Activated CD8-positive, alpha-beta memory T cell treated with anti-CD3 and anti-CD28 coated beads, Interleukin-2, amount 10 ng/mL, durations not matched to agents 7 days and 5 days (primary cell): ENCODE measurements at regions not wholly inside any gene's neighbourhood (a gene's known extent, or its start where the extent isn't known, plus 50 kb on each side); places are given as distances from the start of the nearest gene placed in this dataset.
"Not testable (repeated sequence)": the region's sequence is repeated elsewhere in the genome, so short reads cannot be mapped to it uniquely, and the experiment has no call there.

ENCODE experiments used
- ATAC-seq: fragments of 150-1000 bp; cut with Tn5 transposase; one replicate; pipeline ENCODE4 v1.10.0; 2021; ENCODE audit warnings: moderate library complexity
- CTCF ChIA-PET: fragments of 350-600 bp; sonication (Branson Sonifier 250); formaldehyde crosslinking; loops from one replicate; lab custom pipeline; 2021; ENCODE audit warnings: antibody characterized with exemption; lab: Charles Lee
- DNase-seq: peaks from one replicate; pipeline ENCODE4 v3.0.0-alpha.2; 2020
- H3K27ac Mint-ChIP-seq: one replicate; pipeline ENCODE4 v1.8.0; 2021; ENCODE audit warnings: mild to moderate bottlenecking, mixed read lengths
- H3K27me3 Mint-ChIP-seq: one replicate; pipeline ENCODE4 v1.8.0; 2021; ENCODE audit warnings: mixed read lengths
- H3K36me3 Mint-ChIP-seq: one replicate; pipeline ENCODE4 v1.8.0; 2021; ENCODE audit warnings: mild to moderate bottlenecking, mixed read lengths
- H3K4me1 Mint-ChIP-seq: one replicate; pipeline ENCODE4 v1.8.0; 2021; ENCODE audit warnings: mixed read lengths
- H3K4me3 Mint-ChIP-seq: one replicate; pipeline ENCODE4 v1.8.0; 2021; ENCODE audit warnings: mild to moderate bottlenecking, moderate library complexity, mixed read lengths
- H3K9me3 Mint-ChIP-seq: one replicate; pipeline ENCODE4 v1.8.0; 2022; ENCODE audit warnings: low read depth, mixed read lengths

DNA sequence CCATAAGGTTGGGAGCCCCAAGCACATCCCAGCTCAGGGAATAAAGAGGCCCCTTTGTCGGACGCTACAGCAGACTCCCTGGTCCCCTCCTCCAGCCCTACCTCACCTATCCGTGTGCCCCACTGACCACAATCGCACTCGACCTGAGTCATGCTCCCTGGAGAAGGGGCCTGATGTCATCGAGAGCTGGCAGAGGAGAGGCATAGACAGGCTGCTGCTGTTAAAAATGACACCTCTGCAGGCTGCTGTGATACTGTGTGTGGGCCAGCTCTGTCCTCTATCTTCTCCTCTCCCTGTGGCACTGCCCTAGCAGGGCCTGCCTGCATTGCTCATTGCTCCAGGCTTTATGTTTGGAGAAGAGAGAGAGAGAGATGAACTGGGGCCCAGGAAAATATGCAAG, 123.4 kb upstream of the SYT13 start:
- CTCF ChIA-PET = no interaction called here
- Mint-ChIP-seq H3K36me3 (no peaks in the 10 kb centered on the region), H3K4me3 (no peak overlapping the region), H3K27ac (no peak overlapping the region), H3K27me3 (peaks cover 47% of the 10 kb centered on the region), H3K9me3 (no peaks in the 10 kb centered on the region), H3K4me1 (no peaks in the 10 kb centered on the region)
- DNase-seq (no peak), ATAC-seq (no peak)

DNA sequence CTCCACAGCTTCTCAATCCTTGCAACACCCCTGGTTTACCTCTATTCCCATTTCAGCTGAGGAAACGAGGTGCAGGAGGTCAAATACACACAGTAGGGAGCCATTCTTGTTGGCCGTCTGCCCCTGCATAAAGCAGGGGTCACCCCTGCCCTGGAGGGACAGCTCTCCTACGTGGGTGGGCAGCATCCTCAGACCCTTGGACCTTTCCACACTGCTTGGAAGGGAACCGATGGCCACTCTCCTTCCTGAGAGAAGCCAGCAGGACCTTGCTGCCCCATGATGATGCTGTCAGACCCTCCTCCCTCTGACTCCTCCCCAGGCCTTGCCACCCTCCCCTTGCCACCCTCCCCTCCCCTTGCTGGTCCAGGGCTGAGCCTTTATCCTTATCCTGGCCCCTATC, 121.1 kb upstream of the SYT13 start:
- no peaks in the 10 kb centered on the region for H3K4me1 Mint-ChIP-seq
- H3K4me3 Mint-ChIP-seq = no peak overlapping the region
- no peak overlapping the region for H3K27ac Mint-ChIP-seq
- DNase-seq = no peak
- H3K9me3 Mint-ChIP-seq = no peaks in the 10 kb centered on the region
- H3K27me3 Mint-ChIP-seq = peaks cover 38% of the 10 kb centered on the region
- H3K36me3 Mint-ChIP-seq = no peaks in the 10 kb centered on the region
- CTCF ChIA-PET = interaction anchor here (0.7 kb wide), 1 partner anchor 137 kb away, joined by 3 read pairs; no protein-coding TSS in a partner anchor
- ATAC-seq = no peak

DNA sequence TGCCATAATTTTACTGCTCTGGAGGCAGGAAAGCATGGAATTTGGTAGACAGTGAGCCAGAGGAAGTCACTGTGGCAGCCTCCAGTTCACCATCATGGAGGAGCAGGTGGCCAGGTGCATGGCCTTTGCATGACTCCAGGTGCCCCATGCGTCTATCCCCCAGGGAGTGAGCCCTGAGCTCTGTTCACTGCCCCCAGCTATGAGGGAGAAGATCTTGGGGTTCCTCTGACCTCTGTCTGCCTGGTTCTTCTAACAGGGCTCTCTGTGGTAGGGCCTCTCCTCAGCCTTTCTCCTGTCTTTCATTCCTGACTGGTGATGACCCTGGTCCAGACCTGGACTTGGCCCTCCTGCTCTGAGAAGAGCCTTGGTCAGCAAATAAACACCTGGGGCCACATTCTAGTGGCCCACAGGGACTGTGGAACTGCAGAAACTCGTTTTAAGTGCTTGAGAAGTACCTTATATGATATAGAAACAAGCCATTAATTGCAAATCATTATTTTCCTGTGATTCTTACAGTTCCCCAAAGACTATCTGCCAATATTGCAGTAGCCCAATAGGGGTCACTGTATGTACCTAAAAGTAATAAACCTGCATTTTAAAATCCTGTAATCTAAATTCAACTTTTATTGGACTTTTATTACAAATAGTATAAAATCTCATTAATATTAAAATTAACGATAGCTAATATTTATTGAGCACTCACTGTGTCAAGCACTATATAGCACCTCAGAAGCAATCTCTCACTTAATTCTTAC, 120.0 kb upstream of the SYT13 start:
- H3K27me3 Mint-ChIP-seq = peaks cover 29% of the 10 kb centered on the region
- no peaks in the 10 kb centered on the region for H3K4me1 Mint-ChIP-seq
- no peaks in the 10 kb centered on the region for H3K36me3 Mint-ChIP-seq
- CTCF ChIA-PET = no interaction called here
- ATAC-seq (no peak), DNase-seq (no peak)
- no peak overlapping the region for H3K4me3 Mint-ChIP-seq
- H3K9me3 Mint-ChIP-seq = no peaks in the 10 kb centered on the region
- no peak overlapping the region for H3K27ac Mint-ChIP-seq

DNA sequence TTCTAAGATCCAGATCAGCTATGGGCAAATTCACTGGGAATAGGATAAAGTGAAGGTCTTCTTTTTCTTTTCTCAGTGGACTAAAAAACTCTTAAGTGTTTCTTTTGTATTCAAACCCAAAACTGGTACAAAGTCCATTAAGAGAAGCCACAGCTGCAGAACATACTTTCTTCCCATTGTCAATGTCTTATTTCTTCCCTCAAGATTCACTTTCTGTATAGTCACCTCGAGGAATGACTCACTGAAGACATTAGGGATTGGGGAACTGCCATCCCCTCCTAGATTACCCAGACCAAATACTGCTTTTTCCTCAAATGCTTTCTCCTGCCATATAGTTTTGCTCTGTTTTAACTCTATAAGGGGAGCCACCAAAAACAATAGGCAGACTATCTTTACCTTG, 117.4 kb upstream of the SYT13 start:
- CTCF ChIA-PET = interaction anchor here (0.9 to 1.4 kb wide), 2 partner anchors 368 to 1358 kb away, joined by 3 read pairs; no protein-coding TSS in a partner anchor
- H3K4me3 Mint-ChIP-seq, ATAC-seq, H3K27ac Mint-ChIP-seq, H3K4me1 Mint-ChIP-seq, H3K9me3 Mint-ChIP-seq, H3K36me3 Mint-ChIP-seq, DNase-seq: not testable (repeated sequence)
- H3K27me3 Mint-ChIP-seq = peaks cover 19% of the 10 kb centered on the region

DNA sequence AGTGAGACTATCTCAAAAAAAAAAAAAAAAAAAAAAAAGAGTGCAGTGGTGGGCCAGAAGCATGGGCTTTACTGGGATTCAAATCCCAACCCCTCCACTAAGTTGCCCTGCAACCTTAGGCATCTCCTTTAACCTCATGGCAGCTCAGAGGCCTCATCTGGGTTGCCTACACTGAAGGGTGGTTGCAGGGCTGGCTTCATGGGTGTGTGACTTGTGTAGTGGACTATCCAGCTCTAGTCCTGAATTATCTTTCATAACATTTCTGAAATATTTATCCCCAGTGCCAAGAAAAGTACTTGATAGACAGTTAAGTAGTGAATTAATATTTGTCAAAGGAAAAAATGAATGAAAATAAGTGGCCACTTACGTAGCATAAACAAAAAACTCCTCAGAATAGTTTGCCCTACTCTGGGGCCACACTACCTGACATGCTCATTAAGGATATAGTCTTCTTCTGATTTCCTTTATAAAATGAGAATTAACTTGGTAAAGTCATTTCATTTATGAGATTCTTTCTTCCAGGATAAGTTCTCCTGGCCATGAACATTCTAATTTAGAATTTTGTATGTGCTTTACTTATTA, 116.0 kb upstream of the SYT13 start:
- H3K27me3 Mint-ChIP-seq = peaks cover 11% of the 10 kb centered on the region
- no peak overlapping the region for H3K27ac Mint-ChIP-seq
- no peak overlapping the region for H3K4me3 Mint-ChIP-seq
- H3K4me1 Mint-ChIP-seq = no peaks in the 10 kb centered on the region
- no peaks in the 10 kb centered on the region for H3K9me3 Mint-ChIP-seq
- no peaks in the 10 kb centered on the region for H3K36me3 Mint-ChIP-seq
- DNase-seq = no peak
- ATAC-seq = no peak
- CTCF ChIA-PET = no interaction called here

DNA sequence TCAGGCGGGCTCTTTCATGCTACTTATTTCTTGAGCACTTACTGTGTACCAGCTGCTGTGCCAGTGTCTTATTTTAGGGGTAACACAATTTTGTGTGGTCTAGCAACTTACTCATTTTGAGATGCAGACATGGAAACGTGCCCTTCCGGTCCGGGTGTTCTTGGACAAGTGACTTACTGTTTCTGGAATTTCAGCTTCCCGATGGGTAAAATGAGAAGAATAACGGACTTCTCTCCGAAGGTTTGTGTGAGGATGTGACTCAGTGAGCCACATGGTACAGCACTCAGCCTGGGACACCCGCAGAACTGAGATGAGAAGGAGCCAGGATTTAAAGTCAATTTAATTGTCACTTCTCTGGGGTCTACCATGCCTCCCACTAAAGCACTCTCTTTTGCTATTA, 114.5 kb upstream of the SYT13 start:
- ATAC-seq (no peak), DNase-seq (no peak)
- peaks cover 11% of the 10 kb centered on the region for H3K27me3 Mint-ChIP-seq
- no peaks in the 10 kb centered on the region for H3K9me3 Mint-ChIP-seq
- no peak overlapping the region for H3K27ac Mint-ChIP-seq
- CTCF ChIA-PET = no interaction called here
- no peak overlapping the region for H3K4me3 Mint-ChIP-seq
- no peaks in the 10 kb centered on the region for H3K4me1 Mint-ChIP-seq
- H3K36me3 Mint-ChIP-seq = no peaks in the 10 kb centered on the region

DNA sequence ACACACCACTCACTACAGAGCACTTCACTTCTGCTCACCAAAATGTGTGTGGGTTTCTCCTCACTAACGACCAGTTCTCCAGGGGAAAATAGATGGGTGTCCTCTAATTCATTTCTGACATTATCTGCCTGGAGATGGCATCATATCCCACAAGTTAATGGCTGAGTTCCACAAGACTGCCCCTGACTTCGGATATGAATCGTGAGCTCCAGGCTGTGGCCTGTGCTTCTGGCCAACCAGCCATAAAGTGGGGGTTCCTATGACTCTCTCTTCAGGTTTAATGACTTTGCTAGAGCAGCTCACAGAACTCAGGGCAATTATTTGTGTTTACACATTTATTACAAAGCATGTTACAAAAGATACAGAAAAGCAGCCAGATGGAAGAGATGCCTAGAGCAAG, 113.0 kb upstream of the SYT13 start:
- Mint-ChIP-seq H3K27ac (no peak overlapping the region), H3K4me3 (no peak overlapping the region), H3K9me3 (no peaks in the 10 kb centered on the region), H3K4me1 (no peaks in the 10 kb centered on the region), H3K36me3 (no peaks in the 10 kb centered on the region), H3K27me3 (peaks cover 6% of the 10 kb centered on the region)
- CTCF ChIA-PET = interaction anchor here (1.0 to 1.5 kb wide), 2 partner anchors 28 to 372 kb away, joined by 4 to 5 read pairs; no protein-coding TSS in a partner anchor
- DNase-seq (no peak), ATAC-seq (no peak)

DNA sequence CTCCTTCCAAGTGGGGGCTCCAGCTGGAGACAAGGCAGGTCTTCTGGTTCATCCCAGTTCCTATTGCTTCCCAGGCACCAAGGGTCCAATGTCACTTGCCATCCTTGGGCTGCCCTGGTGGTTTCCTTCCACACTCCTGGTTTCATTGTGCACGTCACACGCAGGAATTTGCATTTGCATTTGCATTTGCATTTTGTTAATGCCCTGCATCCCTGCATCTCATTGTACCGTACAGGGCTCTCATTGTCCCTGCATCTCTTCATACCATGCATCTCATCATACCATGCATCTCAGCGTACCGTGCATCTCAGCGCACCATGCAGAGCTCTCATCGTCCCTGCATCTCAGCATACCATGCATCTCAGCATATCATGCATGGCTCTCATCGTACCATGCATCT, 112.2 kb upstream of the SYT13 start:
- H3K4me3 Mint-ChIP-seq = no peak overlapping the region
- H3K27ac Mint-ChIP-seq = no peak overlapping the region
- ATAC-seq = no peak
- no peak for DNase-seq
- H3K27me3 Mint-ChIP-seq = peaks cover 3% of the 10 kb centered on the region
- H3K4me1 Mint-ChIP-seq = no peaks in the 10 kb centered on the region
- H3K9me3 Mint-ChIP-seq = no peaks in the 10 kb centered on the region
- CTCF ChIA-PET = no interaction called here
- no peaks in the 10 kb centered on the region for H3K36me3 Mint-ChIP-seq

DNA sequence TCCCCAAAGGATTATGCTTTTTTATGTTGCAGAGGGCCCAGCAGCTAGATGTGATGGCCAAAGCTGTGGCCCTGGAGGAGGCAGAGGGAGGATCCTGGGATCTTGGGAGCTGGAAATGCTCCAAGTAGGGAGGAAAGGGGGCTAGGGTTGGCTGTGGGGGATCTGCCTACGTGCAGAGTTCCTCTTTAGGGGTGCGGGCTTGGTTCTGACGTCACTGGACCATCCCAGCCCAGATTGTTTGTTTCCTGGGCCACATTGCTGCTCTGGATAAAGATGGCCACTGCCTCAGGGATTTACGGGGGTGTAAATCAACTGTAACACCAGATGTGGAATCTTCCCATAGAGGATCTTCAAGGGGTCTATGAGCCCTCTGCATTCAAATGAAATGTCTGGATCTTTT, 110.3 kb upstream of the SYT13 start:
- ATAC-seq (no peak), DNase-seq (no peak)
- Mint-ChIP-seq H3K27me3 (peaks cover 3% of the 10 kb centered on the region), H3K4me1 (no peaks in the 10 kb centered on the region), H3K4me3 (no peak overlapping the region), H3K36me3 (no peaks in the 10 kb centered on the region), H3K27ac (no peak overlapping the region), H3K9me3 (no peaks in the 10 kb centered on the region)
- CTCF ChIA-PET = no interaction called here

DNA sequence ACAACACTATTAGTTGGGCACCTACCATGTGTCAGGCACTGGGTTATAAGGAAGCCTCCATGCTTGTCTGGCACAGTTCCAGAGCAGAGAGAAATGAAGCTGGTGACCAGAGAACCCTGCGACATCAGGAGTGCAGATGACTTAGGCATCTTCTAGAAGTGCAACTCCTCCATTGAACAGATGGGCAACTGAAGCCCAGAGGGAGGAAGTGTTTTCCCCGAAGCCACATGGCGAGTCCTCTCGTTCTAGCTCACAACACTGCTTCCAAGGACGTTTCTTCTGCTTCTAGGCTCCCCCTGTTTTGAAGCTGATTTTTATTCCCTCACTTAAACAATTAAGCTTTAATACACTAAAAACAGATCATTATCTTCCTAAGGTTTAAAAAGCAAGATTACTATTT, 109.8 kb upstream of the SYT13 start:
- no peak for ATAC-seq
- no peak overlapping the region for H3K4me3 Mint-ChIP-seq
- no peaks in the 10 kb centered on the region for H3K9me3 Mint-ChIP-seq
- peaks cover 3% of the 10 kb centered on the region for H3K27me3 Mint-ChIP-seq
- CTCF ChIA-PET = no interaction called here
- DNase-seq = no peak
- no peak overlapping the region for H3K27ac Mint-ChIP-seq
- H3K4me1 Mint-ChIP-seq = no peaks in the 10 kb centered on the region
- no peaks in the 10 kb centered on the region for H3K36me3 Mint-ChIP-seq

DNA sequence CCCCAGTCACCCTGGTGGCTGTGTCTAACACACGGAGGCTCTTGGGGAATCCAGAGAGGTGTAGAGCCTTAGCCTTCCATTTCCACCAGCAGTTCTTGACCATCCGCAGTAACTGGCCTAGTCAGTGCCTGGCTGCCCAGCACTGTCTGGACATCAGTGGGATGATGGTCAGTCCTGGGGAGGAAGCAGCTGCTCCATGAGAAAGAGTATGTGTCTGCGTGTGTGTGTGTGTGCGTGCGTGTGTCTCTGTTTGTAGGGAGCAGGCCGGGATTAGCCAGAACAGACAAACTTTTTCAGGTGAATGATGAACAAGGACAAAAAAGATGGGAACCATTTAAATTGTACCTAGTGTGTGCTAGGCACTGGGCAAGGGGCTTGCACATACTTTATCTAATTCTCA, 109.3 kb upstream of the SYT13 start:
- ATAC-seq (no peak), DNase-seq (no peak)
- Mint-ChIP-seq H3K27me3 (peaks cover 3% of the 10 kb centered on the region), H3K4me1 (no peaks in the 10 kb centered on the region), H3K36me3 (no peaks in the 10 kb centered on the region), H3K27ac (no peak overlapping the region), H3K9me3 (no peaks in the 10 kb centered on the region), H3K4me3 (no peak overlapping the region)
- CTCF ChIA-PET = no interaction called here

DNA sequence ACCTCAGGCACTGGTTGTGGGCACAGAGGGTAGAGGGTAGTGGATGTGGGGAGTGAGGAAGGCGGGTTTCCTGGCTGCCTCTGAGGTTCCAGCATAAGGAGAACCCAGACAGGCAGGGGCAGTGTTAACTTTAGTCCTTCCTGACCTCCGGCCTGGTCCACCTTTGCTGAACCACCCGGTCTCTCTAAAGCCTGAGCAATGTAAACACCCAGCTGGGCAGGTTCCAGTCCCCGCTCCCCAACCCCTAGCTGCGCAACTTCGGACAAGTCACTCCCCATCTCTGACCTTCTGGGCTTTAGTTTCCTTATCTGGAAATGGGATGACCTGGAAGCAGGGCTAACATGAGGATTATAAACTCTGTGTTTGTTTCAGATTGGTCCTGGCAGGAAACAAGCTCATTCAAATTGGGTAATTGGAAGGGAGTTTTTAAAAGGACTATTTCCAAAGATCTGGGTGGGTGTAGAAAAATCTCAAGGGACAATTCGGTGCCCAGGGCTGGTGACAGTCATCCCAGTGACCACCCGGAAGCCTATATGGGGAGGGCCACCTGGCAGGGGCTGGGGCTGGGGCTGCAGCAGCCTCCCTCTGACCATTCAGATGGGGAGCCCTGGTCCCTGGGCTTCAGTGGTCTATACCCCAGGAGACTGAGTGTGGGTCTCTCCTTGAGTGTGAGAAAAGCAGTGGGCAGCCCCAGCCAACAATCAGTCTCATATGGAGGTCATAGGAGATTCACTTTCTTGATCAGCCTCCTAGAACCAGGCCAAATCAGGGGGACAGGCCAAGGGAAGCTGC, 108.3 kb upstream of the SYT13 start:
- Mint-ChIP-seq H3K27me3 (peaks cover 3% of the 10 kb centered on the region), H3K36me3 (no peaks in the 10 kb centered on the region), H3K27ac (no peak overlapping the region), H3K4me1 (no peaks in the 10 kb centered on the region), H3K4me3 (no peak overlapping the region), H3K9me3 (no peaks in the 10 kb centered on the region)
- no peak for DNase-seq
- CTCF ChIA-PET = no interaction called here
- ATAC-seq = no peak

DNA sequence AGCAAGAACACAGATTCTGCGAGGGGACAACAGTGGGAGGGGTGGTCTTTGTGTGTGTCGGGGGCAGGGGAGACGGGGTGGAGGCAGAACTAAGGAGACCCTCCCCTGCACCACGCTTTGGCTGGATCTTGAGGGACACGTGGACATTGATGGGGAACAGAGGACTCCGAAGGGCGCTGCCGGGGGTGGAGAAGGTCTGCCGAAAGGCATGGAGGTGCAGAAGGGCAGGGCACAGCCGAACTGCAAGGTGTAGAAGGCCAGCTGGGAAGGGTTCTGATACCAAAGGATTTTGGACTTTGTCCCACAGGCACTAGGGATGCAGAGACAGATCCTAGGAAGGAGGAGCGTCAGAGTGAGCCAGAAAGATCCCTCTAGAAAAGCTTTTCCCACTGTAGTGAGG, 107.7 kb upstream of the SYT13 start:
- no peaks in the 10 kb centered on the region for H3K9me3 Mint-ChIP-seq
- CTCF ChIA-PET = no interaction called here
- H3K36me3 Mint-ChIP-seq = no peaks in the 10 kb centered on the region
- DNase-seq (no peak), ATAC-seq (no peak)
- H3K27ac Mint-ChIP-seq = no peak overlapping the region
- H3K4me1 Mint-ChIP-seq = no peaks in the 10 kb centered on the region
- no peak overlapping the region for H3K4me3 Mint-ChIP-seq
- peaks cover 3% of the 10 kb centered on the region for H3K27me3 Mint-ChIP-seq

DNA sequence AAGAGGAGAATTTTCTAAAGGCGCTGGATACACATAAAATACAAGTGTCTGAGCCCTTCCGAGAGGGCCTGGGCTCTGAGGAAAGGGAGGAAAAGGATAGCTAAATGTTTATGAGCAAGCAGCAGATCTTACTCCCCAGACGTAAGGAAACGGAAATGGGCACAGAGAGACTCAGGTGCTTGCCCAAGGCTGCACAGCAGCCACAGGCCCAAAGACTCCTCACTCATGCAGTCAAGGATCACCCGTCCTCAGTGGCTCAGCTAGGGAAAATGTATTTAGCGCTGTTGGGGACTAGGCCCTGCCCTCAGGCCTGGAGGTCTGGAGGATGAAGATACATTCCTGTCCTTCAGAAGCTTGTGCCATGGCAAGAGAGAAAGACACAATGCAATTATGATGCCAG, 107.2 kb upstream of the SYT13 start:
- Mint-ChIP-seq H3K4me1 (no peaks in the 10 kb centered on the region), H3K9me3 (no peaks in the 10 kb centered on the region), H3K27ac (no peak overlapping the region), H3K4me3 (no peak overlapping the region), H3K27me3 (peaks cover 3% of the 10 kb centered on the region), H3K36me3 (no peaks in the 10 kb centered on the region)
- DNase-seq (no peak), ATAC-seq (no peak)
- CTCF ChIA-PET = no interaction called here
